ENCODE measurements at regions not wholly inside any gene's neighbourhood (a gene's known extent, or its start where the extent isn't known, plus 50 kb on each side); places are given as distances from the start of the nearest gene placed in this dataset.

- TF ChIP-seq POLR2A (IDR thresholded peaks at IDR 0.05; ENCODE audit: low read length) = no peak
- TF ChIP-seq GATA1 (IDR thresholded peaks at IDR 0.05; ENCODE audit: low read depth, low read length) = no peak
Measured at GRCh38 chr1:216960716-216961115, 237.5 kb upstream of the ESRRG start.
